ENCODE measurements at regions not wholly inside any gene's neighbourhood (a gene's known extent, or its start where the extent isn't known, plus 50 kb on each side); places are given as distances from the start of the nearest gene placed in this dataset.

GRCh38 chr13:107365466-107366215 lies 797.7 kb upstream of the ARGLU1 start:
- DNase-seq (ENCODE audit: extremely low read depth in 1 of 2, low read depth in 1 of 2): no peak

DNA sequence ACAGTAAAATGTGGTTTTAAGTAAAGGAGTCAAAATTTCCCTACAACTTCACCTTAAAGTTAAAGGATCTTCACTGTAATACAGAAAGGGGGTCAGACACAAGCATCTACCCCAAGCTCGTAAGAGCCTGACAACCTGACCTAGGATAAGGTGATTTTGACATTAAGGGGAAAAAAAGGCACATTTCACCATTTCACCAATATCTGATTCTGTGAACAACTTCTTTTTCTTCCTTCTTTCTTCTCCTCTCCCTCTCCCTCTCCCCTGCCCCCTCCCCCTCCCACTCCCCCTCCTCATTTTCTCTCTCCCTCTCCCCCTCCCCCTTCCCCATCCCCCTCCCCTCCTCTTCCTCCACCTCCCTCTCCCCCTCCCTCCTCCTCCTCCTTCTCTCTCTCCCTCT lies 796.7 kb upstream of the ARGLU1 start:
- DNase-seq (ENCODE audit: extremely low read depth in 1 of 2, low read depth in 1 of 2): no peak

DNA sequence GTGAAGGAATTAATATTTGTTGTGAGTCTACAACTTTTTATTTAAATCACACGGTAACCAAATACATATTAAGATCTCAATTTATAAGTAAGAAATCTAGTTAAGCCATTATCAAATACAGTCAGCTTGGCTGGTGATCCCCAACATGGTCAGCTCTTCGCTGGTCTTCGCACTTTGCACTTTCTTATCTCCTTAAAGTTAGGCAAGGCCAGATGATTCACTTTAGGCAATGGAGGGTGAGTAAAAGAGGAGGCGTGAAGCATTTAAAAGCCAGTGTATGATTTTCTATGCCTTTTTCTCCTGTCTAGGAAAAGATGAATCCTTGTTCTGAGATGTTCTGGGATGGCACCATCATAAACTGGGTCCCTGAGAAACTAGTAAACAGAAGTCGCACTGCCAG lies 793.7 kb upstream of the ARGLU1 start:
- no peak for DNase-seq (ENCODE audit: extremely low read depth in 1 of 2, low read depth in 1 of 2)

DNA sequence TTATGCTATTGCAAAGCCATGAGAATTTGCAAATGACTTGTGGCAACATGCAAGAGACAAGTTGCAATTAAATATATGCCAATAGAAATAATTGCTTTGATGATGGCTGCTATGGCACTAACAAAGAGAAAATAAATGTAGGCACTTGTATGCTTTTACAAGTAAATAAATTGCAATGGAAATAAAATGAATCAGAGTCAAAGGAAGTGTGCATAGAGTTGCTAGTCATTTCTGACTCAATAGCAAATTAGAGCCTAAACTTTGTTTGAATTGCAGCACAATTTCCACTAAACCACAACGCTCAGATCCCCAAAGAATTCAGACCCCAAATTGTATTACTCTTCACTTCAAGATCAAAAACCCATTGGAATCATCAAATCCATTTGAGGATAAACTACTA lies 792.1 kb upstream of the ARGLU1 start:
- DNase-seq (ENCODE audit: extremely low read depth in 1 of 2, low read depth in 1 of 2): no peak

- DNase-seq (ENCODE audit: extremely low read depth in 1 of 2, low read depth in 1 of 2): no peak
These were observed 790.9 kb upstream of the ARGLU1 start for GRCh38 chr13:107358866-107359265.

DNA sequence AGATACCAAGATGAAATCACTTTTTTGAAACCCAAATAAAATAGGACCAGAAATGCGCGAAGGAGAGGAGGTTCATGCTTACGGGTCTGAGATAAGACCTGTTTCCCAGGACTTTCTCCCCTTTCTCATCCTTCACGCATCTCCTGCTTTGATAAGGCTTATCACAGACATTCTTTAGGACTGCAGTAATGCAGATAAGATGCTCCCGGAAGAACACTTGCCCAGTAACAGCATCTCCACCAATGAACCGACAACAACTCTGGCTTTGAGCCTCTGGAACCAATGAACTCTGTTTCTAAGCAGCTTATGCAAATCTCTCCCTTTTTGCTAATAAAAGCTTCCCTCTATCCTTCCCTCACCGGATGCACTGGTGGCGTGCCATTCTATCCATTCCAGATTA lies 783.4 kb upstream of the ARGLU1 start:
- DNase-seq (ENCODE audit: extremely low read depth in 1 of 2, low read depth in 1 of 2): no peak

- DNase-seq (ENCODE audit: extremely low read depth in 1 of 2, low read depth in 1 of 2): no peak
These were observed 781.0 kb upstream of the ARGLU1 start for GRCh38 chr13:107348925-107349324.

- no peak for DNase-seq (ENCODE audit: extremely low read depth in 1 of 2, low read depth in 1 of 2)
These were observed 780.5 kb upstream of the ARGLU1 start for GRCh38 chr13:107348471-107348870.

- DNase-seq (ENCODE audit: extremely low read depth in 1 of 2, low read depth in 1 of 2): no peak
These were observed 779.9 kb upstream of the ARGLU1 start for GRCh38 chr13:107347641-107348369.

DNA sequence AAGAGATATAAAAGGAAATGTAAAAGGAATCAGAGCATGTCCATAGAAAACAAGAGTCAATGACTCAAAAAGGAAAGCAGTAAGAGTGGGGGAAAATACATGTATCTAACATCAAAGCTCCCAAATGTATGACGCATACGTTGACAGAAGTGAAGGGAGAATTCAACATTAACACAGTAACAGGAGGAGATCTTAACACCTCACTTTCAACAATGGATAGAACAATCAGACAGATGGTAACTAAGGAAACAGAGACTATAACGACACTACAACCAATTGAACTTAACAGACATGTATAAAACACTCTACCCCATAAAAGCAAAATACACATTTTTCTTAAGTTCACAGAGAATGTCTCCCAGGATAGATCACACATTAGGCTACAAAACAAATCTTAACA lies 774.8 kb upstream of the ARGLU1 start:
- DNase-seq (ENCODE audit: extremely low read depth in 1 of 2, low read depth in 1 of 2): no peak

DNA sequence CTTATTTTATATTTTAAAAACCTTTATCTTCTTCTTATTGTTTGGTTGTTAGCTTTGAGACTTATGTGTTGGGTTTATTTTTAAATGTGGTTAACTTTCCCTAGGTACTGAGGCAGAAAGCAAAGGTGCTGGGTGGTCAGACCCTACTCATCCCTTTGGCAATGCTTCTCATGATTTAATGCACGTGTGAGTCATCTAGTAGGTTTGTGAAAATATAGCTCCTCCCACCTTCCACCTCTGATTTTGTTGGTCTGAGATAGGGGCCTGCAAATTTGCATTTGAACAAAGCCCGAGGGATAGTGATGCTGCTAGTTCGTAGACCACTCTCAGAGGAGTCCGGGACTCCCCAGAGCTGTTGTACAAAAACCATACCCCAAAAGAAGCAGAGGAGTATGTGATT lies 771.3 kb upstream of the ARGLU1 start:
- DNase-seq (ENCODE audit: extremely low read depth in 1 of 2, low read depth in 1 of 2): no peak

DNA sequence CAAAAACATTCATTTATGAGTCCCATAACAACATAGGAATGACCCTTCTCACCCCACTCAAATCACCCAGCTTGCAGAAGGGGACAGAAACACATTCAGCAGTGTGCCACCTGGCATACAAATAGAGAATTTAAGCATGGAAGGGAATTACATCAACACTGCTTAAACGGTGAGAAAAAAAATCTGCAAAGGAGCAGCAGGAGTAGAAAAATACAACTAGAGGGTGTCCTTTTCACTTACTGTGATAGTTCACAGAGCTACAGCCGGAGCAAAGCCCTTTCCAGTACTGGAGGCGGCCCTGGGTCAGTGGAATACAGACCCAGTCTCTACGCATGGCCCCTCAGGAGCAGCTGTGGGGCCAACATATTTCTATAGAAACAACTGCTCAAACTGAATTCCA lies 764.3 kb upstream of the ARGLU1 start:
- DNase-seq (ENCODE audit: extremely low read depth in 1 of 2, low read depth in 1 of 2): no peak

- DNase-seq (ENCODE audit: extremely low read depth in 1 of 2, low read depth in 1 of 2): no peak
These were observed 763.4 kb upstream of the ARGLU1 start for GRCh38 chr13:107331359-107331758.

GRCh38 chr13:107330484-107330883 lies 762.5 kb upstream of the ARGLU1 start:
- no peak for DNase-seq (ENCODE audit: extremely low read depth in 1 of 2, low read depth in 1 of 2)

- DNase-seq (ENCODE audit: extremely low read depth in 1 of 2, low read depth in 1 of 2): no peak
These were observed 762.1 kb upstream of the ARGLU1 start for GRCh38 chr13:107329991-107330390.

DNA sequence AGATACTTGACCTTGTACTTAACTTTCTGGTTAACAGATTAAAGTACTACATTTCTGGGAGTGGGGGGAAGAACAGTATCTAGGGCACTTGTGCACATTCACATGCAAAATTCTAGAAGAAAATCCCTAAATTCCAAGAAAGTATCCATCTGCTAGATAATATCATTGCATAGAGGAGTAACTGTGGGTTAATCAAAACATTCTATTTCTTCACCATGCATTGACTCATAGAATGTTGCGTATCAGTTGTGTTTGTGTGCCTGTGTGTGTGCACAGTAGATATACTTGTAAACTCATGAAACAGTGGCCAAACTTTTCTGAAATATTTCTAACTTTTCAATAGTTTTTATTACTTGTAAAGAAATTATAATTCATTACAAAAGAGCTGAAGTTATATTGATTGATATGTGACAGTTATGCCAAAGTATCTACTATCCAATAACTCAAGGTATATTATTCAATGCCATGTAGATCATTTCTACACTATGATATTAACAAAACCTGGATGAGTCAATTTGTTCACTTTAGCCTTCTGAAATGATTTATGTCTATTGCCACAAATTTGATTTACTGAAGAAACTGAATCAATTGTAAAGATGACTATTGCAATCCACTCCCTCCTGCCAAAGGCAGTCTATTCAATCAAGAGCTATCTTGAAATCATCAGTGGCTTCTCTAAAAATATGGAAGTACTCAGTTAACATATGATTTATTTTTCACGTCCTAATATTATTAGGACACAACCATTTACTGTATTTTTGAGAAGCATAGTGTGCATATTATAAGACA lies 756.7 kb upstream of the ARGLU1 start:
- DNase-seq (ENCODE audit: extremely low read depth in 1 of 2, low read depth in 1 of 2): no peak

- DNase-seq (ENCODE audit: extremely low read depth in 1 of 2, low read depth in 1 of 2): no peak
These were observed 754.3 kb upstream of the ARGLU1 start for GRCh38 chr13:107322228-107322627.

GRCh38 chr13:107305178-107305577 lies 737.2 kb upstream of the ARGLU1 start:
- DNase-seq (ENCODE audit: extremely low read depth in 1 of 2, low read depth in 1 of 2): no peak

- DNase-seq (ENCODE audit: extremely low read depth in 1 of 2, low read depth in 1 of 2): no peak
These were observed 733.9 kb upstream of the ARGLU1 start for GRCh38 chr13:107301724-107302374.

GRCh38 chr13:107299717-107300116 lies 731.8 kb upstream of the ARGLU1 start:
- DNase-seq (ENCODE audit: extremely low read depth in 1 of 2, low read depth in 1 of 2): no peak

DNA sequence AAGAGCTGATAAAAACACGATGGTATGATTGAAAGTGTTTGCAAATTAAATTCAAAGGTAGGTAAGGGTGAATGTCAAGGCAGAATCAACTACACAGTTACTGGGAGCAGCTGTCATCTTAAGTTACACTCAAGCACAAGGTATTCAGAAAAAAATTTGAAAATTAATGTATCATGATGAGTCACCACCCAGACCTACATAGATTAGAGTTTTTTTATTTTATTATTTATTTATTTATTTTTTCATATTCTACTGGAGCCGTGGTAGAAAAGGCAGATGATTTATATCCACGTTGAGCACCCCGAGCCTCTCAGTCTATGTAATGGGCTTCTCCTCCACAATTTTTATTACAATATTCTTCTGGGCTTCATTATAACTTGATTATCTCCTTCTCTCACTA lies 728.9 kb upstream of the ARGLU1 start:
- DNase-seq (ENCODE audit: extremely low read depth in 1 of 2, low read depth in 1 of 2): no peak
